GM18511 (cell line): ENCODE measurements at regions not wholly inside any gene's neighbourhood (a gene's known extent, or its start where the extent isn't known, plus 50 kb on each side); places are given as distances from the start of the nearest gene placed in this dataset.
"Not testable (repeated sequence)": the region's sequence is repeated elsewhere in the genome, so short reads cannot be mapped to it uniquely, and the experiment has no call there.

Source experiments
- ATAC-seq: cut with Tn5 transposase; IDR thresholded peaks from one replicate; pipeline ENCODE4 v1.9.1; 2021; ENCODE audit warnings: mild to moderate bottlenecking, moderate library complexity; ENCODE audit not compliant: unreplicated experiment

- ATAC-seq = no peak
These were observed 154.2 kb upstream of the TSLP start for GRCh38 chr5:110917161-110917875.

- ATAC-seq = no peak
These were observed 152.8 kb upstream of the TSLP start for GRCh38 chr5:110918683-110919082.

DNA sequence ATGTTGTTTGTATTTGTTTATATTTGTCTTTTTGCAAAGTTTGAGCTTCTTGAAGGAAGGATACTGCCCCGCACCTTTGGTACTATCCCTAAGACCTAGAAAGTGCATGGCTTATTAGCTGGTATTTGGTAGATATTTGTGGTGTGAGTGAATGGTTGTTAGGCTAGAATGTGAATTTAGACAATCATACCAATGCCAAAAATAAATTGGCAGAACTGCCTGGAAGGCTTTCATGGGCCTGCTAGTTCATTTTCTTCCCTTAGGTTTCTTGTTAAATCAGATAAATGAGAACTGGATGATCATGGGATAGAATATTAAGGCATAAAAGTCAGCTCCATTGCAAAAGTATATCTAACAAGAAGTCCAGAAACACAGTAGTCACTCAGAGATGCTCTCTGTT is 147.5 kb upstream of the TSLP start:
- ATAC-seq = no peak

GRCh38 chr5:110925398-110925797 is 146.1 kb upstream of the TSLP start:
- no peak for ATAC-seq

- ATAC-seq = no peak
These were observed 145.6 kb upstream of the TSLP start for GRCh38 chr5:110925916-110926315.

- peak; percentile 70 for ATAC-seq
These were observed 138.6 kb upstream of the TSLP start for GRCh38 chr5:110932755-110933488.

DNA sequence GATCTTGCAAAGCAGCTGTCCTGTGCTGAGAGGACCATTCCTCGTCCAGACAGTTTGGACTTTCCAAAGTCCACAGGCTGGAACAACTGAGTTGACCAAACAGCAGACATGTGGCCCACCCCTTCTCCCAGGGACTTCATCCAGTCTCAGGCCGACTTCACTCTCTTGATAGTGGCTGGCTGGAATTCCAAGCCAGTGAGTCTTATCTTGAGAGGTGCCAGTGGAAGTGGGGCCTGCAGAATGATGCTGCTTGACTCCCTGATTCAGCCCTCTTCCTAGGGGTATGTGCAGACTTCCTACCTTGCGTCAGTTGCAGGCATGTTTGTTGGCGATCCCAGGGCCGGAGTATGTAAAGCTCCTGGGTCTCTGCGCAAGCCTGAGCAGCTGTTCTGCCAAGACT is 131.4 kb upstream of the TSLP start:
- ATAC-seq = no peak

DNA sequence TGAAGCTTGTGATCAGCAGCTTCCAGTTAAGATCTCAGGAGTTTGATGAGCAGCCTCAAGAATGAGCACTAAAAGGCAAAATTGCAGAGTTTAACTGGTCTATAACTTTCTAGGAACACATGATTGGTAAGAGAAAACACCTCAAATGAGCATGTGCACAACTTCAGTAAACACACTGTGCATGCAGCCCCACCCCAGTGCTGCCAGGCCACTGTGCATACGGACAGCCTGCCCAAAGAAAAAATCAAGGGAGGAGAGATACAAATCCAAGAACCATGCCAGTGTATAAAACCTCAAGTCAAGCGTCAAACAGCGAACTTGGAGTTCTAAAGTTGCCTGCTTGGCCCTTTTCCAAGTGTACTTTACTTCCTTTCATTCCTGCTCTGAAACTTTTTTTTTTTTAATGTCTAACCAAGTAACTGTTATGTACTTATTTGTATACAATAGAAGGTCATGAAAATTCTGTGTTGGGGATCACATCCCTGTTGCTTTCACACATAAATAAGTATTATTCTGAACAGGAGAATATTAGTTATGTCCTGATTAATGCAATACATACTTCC is 125.6 kb upstream of the TSLP start:
- no peak for ATAC-seq

GRCh38 chr5:110951373-110951791 is 120.1 kb upstream of the TSLP start:
- ATAC-seq = no peak

DNA sequence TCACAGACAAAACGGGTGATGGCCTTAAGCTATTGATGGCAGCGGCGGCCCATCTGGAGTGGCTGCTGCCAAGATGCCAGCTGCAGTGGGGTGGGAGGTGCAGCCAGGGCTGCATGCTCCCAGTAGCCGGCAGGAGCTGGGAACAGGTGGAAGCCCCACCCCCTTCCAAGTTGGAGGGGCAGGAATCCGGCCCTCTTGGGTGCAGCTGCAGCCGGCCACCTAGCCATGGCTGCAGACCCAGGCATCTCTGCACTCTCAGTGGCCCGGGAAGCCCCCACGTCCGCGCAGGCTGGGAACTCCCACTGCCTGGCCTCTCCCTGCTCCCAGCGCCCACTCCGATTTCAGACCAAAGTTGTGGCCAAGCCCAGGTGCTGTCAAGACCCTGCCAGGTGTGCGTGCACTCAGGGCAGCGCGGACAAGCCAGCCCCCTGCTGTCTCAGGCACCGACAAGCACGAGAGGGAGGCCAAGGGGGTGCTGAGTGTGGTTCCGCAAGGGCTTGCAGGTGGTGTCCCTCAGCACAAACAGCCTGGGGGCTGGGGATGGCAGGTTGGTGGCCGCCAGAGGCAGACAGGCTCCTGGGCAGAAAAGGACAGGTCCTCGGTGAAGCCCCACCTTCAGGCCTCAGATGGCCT is 115.1 kb upstream of the TSLP start:
- no peak for ATAC-seq

GRCh38 chr5:110956913-110957813 is 114.3 kb upstream of the TSLP start:
- no peak for ATAC-seq

DNA sequence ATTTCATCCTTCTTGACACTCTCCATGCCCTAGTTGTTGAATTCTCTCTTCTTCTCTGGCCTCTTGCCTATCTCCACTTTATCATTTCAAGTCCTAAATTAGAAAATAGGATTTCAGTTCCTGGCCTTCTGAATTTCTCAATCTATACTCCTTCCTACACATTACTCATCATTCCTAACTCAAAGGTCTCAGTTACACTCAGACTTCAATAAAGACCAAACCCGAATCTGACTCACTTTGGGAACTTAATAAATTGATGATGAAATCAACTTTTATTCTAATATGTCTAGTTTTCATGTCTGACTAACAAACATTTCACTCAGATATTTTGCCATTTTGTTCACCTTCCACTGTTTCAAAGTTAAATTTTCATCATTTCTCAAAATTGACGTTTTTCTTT is 113.6 kb upstream of the TSLP start:
- no peak for ATAC-seq

- ATAC-seq = no peak
These were observed 108.0 kb upstream of the TSLP start for GRCh38 chr5:110963495-110963894.

DNA sequence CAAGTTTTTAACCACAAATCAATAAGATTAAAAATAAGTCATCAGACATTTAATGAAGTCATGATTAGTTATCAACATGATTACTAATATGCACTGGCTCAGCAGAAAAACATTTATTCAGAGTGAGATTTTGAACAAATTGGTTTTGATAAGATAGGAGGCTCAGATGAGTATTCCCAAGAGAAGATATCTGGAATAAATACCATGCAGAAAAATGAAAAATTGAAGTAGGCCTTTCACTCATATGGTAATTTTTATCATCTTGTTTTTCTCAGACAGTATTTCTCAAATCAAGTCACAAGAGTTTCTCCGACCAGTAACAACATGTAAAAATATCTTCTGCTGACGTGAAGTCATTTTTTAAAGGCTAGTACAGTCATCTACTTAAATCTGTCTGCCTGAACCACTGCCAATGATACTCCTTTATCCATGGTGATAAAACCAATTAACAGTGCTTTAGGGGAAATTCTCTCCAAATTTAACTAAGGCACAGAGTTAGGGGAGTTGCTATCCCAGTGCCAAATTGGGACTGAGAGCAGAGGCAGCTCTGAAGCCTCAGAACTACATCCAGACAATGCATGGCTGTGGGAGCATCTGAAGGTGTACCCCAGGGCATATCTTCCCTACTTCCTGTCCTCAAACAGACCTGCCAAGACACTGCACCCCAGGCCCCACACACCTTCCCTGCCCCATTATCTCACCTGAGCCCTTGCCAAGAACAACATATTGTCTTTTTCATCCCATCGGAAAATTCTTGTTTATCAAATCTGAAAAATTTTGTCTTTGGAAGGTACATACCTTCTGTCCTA is 105.5 kb upstream of the TSLP start:
- no peak for ATAC-seq

DNA sequence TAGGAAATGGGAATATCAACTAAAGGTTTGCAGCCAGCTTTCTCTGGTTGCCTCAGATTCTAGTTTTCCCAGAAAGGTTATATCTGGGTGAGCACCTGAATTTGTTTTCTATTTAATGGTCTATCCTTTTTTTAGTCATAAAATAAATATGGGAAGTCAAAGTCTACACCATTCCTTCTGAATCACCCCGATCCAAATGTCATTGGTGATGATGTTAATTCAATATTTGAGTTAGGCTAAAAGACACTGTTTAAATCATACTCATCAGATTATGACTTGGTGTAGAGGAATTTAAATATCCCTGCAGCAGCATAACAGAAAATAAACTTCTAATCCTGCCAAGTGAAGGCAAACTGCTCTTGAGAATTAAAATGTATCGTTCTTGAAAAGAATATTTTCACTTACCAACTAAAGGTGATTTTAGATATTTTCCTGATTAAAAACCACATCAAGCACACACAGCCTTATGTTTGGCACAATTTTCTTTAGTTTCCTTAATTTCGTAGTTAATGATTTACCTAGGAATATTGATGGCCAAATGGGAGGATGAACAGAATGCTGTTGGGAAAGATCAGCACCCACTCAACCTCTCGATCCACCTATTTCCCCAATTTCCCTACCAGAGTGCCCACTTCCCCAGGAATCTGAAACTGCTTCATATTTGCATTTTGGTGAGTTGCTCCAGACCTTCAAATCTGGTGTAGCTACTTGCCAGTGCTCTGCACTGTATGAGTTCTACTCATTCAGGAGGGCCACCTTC is 103.1 kb upstream of the TSLP start:
- no peak for ATAC-seq

GRCh38 chr5:110969502-110969901 is 102.0 kb upstream of the TSLP start:
- no peak for ATAC-seq

DNA sequence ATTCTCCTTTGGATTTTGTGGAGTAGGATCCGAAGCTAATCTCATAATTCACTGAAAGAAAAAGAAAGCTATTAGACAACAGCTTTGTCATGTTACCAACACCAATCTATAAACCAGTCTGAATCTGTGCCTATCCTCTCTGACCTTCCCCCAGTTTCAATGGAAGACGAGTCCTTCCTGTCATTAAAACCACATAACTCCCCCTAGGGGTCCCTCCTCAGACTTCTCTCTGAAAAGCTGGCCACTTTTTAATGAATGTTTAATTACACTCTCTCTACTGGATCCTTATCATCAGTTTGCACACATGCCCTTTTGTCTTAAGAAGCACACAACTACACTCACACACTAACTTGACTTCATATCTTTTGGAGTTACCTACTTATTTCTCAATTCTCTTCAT is 98.0 kb upstream of the TSLP start:
- no peak for ATAC-seq

DNA sequence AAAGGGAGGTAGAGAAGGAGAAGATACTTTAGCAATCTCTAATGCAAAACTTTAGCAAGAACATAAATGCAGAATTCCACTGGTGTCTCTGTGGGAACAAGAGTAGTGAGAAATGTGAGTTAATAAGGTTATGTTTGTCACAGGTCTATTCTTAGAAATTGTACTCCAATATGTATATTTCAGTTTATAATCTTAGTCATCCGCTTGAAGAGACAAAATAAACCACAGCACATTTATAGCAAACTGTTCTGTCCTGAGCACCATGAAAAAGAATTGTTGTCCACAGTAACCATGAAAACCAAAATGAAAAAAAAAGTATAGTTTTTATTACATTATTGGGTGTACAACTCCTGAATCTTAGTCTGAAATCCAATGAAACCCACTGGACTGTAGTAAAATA is 93.6 kb upstream of the TSLP start:
- no peak for ATAC-seq

DNA sequence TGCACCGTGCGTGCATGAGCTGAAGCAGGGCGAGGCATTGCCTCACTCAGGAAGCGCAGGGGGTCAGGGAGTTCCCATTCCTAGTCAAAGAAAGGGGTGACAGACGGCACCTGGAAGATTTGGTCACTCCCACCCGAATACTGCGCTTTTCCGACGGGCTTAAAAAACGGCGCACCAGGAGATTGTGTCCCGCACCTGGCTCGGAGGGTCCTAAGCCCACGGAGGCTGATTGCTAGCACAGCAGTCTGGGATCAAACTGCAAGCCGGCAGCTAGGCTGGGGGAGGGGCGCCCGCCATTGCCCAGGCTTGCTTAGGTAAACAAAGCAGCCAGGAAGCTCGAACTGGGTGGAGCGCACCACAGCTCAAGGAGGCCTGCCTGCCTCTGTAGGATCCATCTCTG is 85.6 kb upstream of the TSLP start:
- not testable (repeated sequence) for ATAC-seq
